ENCODE measurements at regions not wholly inside any gene's neighbourhood (a gene's known extent, or its start where the extent isn't known, plus 50 kb on each side); places are given as distances from the start of the nearest gene placed in this dataset.

GRCh38 chr1:199333180-199333579 lies 694.3 kb upstream of the NR5A2 start:
- DNase-seq (ENCODE audit: low spot score) = no peak

GRCh38 chr1:199335496-199335895 lies 692.0 kb upstream of the NR5A2 start:
- peak; percentile 29 for DNase-seq (ENCODE audit: low spot score)

GRCh38 chr1:199336745-199337640 lies 690.5 kb upstream of the NR5A2 start:
- no peak for DNase-seq (ENCODE audit: low spot score)

GRCh38 chr1:199338760-199339159 lies 688.8 kb upstream of the NR5A2 start:
- no peak for DNase-seq (ENCODE audit: low spot score)

GRCh38 chr1:199352351-199352750 lies 675.2 kb upstream of the NR5A2 start:
- no peak for DNase-seq (ENCODE audit: low spot score)

- DNase-seq (ENCODE audit: low spot score) = no peak
Observed at GRCh38 chr1:199353906-199354305, 673.6 kb upstream of the NR5A2 start.

- no peak for DNase-seq (ENCODE audit: low spot score)
Observed at GRCh38 chr1:199356561-199356960, 670.9 kb upstream of the NR5A2 start.

- DNase-seq (ENCODE audit: low spot score) = no peak
Observed at GRCh38 chr1:199357599-199357998, 669.9 kb upstream of the NR5A2 start.

- DNase-seq (ENCODE audit: low spot score) = no peak
Observed at GRCh38 chr1:199362996-199363395, 664.5 kb upstream of the NR5A2 start.

GRCh38 chr1:199373139-199373538 lies 654.4 kb upstream of the NR5A2 start:
- DNase-seq (ENCODE audit: low spot score) = no peak

- DNase-seq (ENCODE audit: low spot score) = no peak
Observed at GRCh38 chr1:199377211-199377610, 650.3 kb upstream of the NR5A2 start.

GRCh38 chr1:199383793-199384192 lies 643.7 kb upstream of the NR5A2 start:
- DNase-seq (ENCODE audit: low spot score) = no peak

GRCh38 chr1:199394856-199395255 lies 632.7 kb upstream of the NR5A2 start:
- DNase-seq (ENCODE audit: low spot score) = no peak

GRCh38 chr1:199396456-199396855 lies 631.1 kb upstream of the NR5A2 start:
- DNase-seq (ENCODE audit: low spot score) = no peak

GRCh38 chr1:199399996-199400724 lies 627.4 kb upstream of the NR5A2 start:
- no peak for DNase-seq (ENCODE audit: low spot score)

GRCh38 chr1:199403531-199404116 lies 623.9 kb upstream of the NR5A2 start:
- peak; percentile 24 for DNase-seq (ENCODE audit: low spot score)

- DNase-seq (ENCODE audit: low spot score) = peak; percentile 29
Observed at GRCh38 chr1:199404191-199404590, 623.3 kb upstream of the NR5A2 start.

- DNase-seq (ENCODE audit: low spot score) = no peak
Observed at GRCh38 chr1:199404976-199405375, 622.5 kb upstream of the NR5A2 start.

GRCh38 chr1:199405634-199406196 lies 621.8 kb upstream of the NR5A2 start:
- DNase-seq (ENCODE audit: low spot score) = no peak

GRCh38 chr1:199410462-199410861 lies 617.0 kb upstream of the NR5A2 start:
- no peak for DNase-seq (ENCODE audit: low spot score)

GRCh38 chr1:199411506-199411905 lies 616.0 kb upstream of the NR5A2 start:
- no peak for DNase-seq (ENCODE audit: low spot score)

- peak; percentile 54 for DNase-seq (ENCODE audit: low spot score)
Observed at GRCh38 chr1:199422206-199422605, 605.3 kb upstream of the NR5A2 start.

GRCh38 chr1:199447906-199448305 lies 579.6 kb upstream of the NR5A2 start:
- no peak for DNase-seq (ENCODE audit: low spot score)
